ENCODE measurements at regions not wholly inside any gene's neighbourhood (a gene's known extent, or its start where the extent isn't known, plus 50 kb on each side); places are given as distances from the start of the nearest gene placed in this dataset.

GRCh38 chr13:33537676-33538075 lies 252.1 kb upstream of the STARD13 start:
- TF ChIP-seq, protein P1, sequence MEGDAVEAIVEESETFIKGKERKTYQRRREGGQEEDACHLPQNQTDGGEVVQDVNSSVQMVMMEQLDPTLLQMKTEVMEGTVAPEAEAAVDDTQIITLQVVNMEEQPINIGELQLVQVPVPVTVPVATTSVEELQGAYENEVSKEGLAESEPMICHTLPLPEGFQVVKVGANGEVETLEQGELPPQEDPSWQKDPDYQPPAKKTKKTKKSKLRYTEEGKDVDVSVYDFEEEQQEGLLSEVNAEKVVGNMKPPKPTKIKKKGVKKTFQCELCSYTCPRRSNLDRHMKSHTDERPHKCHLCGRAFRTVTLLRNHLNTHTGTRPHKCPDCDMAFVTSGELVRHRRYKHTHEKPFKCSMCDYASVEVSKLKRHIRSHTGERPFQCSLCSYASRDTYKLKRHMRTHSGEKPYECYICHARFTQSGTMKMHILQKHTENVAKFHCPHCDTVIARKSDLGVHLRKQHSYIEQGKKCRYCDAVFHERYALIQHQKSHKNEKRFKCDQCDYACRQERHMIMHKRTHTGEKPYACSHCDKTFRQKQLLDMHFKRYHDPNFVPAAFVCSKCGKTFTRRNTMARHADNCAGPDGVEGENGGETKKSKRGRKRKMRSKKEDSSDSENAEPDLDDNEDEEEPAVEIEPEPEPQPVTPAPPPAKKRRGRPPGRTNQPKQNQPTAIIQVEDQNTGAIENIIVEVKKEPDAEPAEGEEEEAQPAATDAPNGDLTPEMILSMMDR (IDR thresholded peaks at IDR 0.05; ENCODE audit: low read depth, low read length), result no peak
- TF ChIP-seq EZH2phosphoT487 (IDR thresholded peaks at IDR 0.05; ENCODE audit: low read depth), result no peak
